ENCODE measurements at regions not wholly inside any gene's neighbourhood (a gene's known extent, or its start where the extent isn't known, plus 50 kb on each side); places are given as distances from the start of the nearest gene placed in this dataset.

GRCh38 chr13:59373341-59373740 lies 790.4 kb downstream of the DIAPH3 start:
- 81% methylated on average over 1 of the region's 1 CpG for WGBS
- no peak overlapping the region for H3K4me3 ChIP-seq (ENCODE audit: low read depth in 1 of 3, low read length in 3 of 3)
- H3K27ac ChIP-seq (ENCODE audit: low read depth in 1 of 2, low read length in 2 of 2), result no peak overlapping the region
- DNase-seq (ENCODE audit: low spot score), result no peak
- no peak overlapping the region for H3K9ac ChIP-seq (ENCODE audit: low read depth in 1 of 2, low read length in 2 of 2)
- H3K27me3 ChIP-seq (ENCODE audit: control insufficient read depth in 4 of 4, insufficient read depth in 4 of 4, low read length in 3 of 4), result peaks cover 0 to 2% (median 0%) of the 10 kb centered on the region in 4 donors
- H3K9me3 ChIP-seq (ENCODE audit: control insufficient read depth in 4 of 4, low read length in 3 of 4), result peaks cover 0 to 5% (median 0%) of the 10 kb centered on the region in 4 donors
- no peaks in the 10 kb centered on the region for H3K4me1 ChIP-seq (ENCODE audit: control insufficient read depth in 4 of 4, insufficient read depth in 4 of 4, low read length in 3 of 4)
- TF ChIP-seq HNF4G (IDR thresholded peaks at IDR 0.05) (no peak), ZBTB33 (IDR thresholded peaks at IDR 0.05) (no peak), NR2F2 (IDR thresholded peaks at IDR 0.05) (no peak), EGR1 (IDR thresholded peaks at IDR 0.05; ENCODE audit: low read depth in 2 of 2) (no peak), CTCF (IDR thresholded peaks at IDR 0.05; ENCODE audit: low read depth, low read length, missing input control) (no peak), SP1 (IDR thresholded peaks at IDR 0.05) (no peak), RAD21 (IDR thresholded peaks at IDR 0.05) (no peak), REST (IDR thresholded peaks at IDR 0.05) (no peak), FOXA1 (IDR thresholded peaks at IDR 0.05) (no peak), MAX (IDR thresholded peaks at IDR 0.05) (no peak)
- no peaks in the 10 kb centered on the region for H3K36me3 ChIP-seq (ENCODE audit: control insufficient read depth in 4 of 4, insufficient read depth in 3 of 4, low read depth in 1 of 4, low read length in 3 of 4)

- H3K36me3 ChIP-seq (ENCODE audit: control insufficient read depth in 4 of 4, insufficient read depth in 3 of 4, low read depth in 1 of 4, low read length in 3 of 4), result no peaks in the 10 kb centered on the region
- no peak overlapping the region for H3K9ac ChIP-seq (ENCODE audit: low read depth in 1 of 2, low read length in 2 of 2)
- TF ChIP-seq RXRA (IDR thresholded peaks at IDR 0.05) (no peak), SP1 (IDR thresholded peaks at IDR 0.05) (no peak), NR2F2 (IDR thresholded peaks at IDR 0.05) (no peak), FOXA2 (IDR thresholded peaks at IDR 0.05) (no peak), ZBTB33 (IDR thresholded peaks at IDR 0.05) (no peak), EGR1 (IDR thresholded peaks at IDR 0.05; ENCODE audit: low read depth in 2 of 2) (no peak), REST (IDR thresholded peaks at IDR 0.05) (no peak), JUND (IDR thresholded peaks at IDR 0.05) (no peak), GABPA (IDR thresholded peaks at IDR 0.05 in 1 of 2, conservative IDR thresholded peaks at IDR 0.05 in 1 of 2) (no peak), FOXA1 (IDR thresholded peaks at IDR 0.05) (no peak), RAD21 (IDR thresholded peaks at IDR 0.05) (no peak), MAX (IDR thresholded peaks at IDR 0.05) (no peak), HNF4A (conservative IDR thresholded peaks at IDR 0.05) (no peak), YY1 (IDR thresholded peaks at IDR 0.05) (no peak)
- no peaks in the 10 kb centered on the region for H3K4me1 ChIP-seq (ENCODE audit: control insufficient read depth in 4 of 4, insufficient read depth in 4 of 4, low read length in 3 of 4)
- 67% methylated on average over 3 of the region's 3 CpGs for WGBS
- H3K4me3 ChIP-seq (ENCODE audit: low read depth in 1 of 3, low read length in 3 of 3), result no peak overlapping the region
- no peak for DNase-seq (ENCODE audit: low spot score)
- H3K27ac ChIP-seq (ENCODE audit: low read depth in 1 of 2, low read length in 2 of 2), result no peak overlapping the region
- peaks cover 0 to 2% (median 0%) of the 10 kb centered on the region in 4 donors for H3K27me3 ChIP-seq (ENCODE audit: control insufficient read depth in 4 of 4, insufficient read depth in 4 of 4, low read length in 3 of 4)
- peaks cover 0 to 5% (median 0%) of the 10 kb centered on the region in 4 donors for H3K9me3 ChIP-seq (ENCODE audit: control insufficient read depth in 4 of 4, low read length in 3 of 4)
Observed at GRCh38 chr13:59374691-59375090, 789.0 kb downstream of the DIAPH3 start.
